Breast epithelium (tissue), 3 donors: ENCODE measurements at regions not wholly inside any gene's neighbourhood (a gene's known extent, or its start where the extent isn't known, plus 50 kb on each side); places are given as distances from the start of the nearest gene placed in this dataset.

Experiments
- CTCF ChIP-seq, 3 donors: fragments of 450-650 bp; IDR thresholded peaks; one replicate each; pipeline ENCODE4 v1.5.1; 2016 to 2017; ENCODE audit warnings: antibody characterized with exemption in 3 of 3, mild to moderate bottlenecking in 3 of 3, moderate library complexity in 3 of 3
- POLR2A ChIP-seq: fragments of 450-650 bp; IDR thresholded peaks from one replicate; pipeline ENCODE4 v1.6.1; 2016; ENCODE audit warnings: antibody characterized with exemption, mild to moderate bottlenecking, moderate library complexity

DNA sequence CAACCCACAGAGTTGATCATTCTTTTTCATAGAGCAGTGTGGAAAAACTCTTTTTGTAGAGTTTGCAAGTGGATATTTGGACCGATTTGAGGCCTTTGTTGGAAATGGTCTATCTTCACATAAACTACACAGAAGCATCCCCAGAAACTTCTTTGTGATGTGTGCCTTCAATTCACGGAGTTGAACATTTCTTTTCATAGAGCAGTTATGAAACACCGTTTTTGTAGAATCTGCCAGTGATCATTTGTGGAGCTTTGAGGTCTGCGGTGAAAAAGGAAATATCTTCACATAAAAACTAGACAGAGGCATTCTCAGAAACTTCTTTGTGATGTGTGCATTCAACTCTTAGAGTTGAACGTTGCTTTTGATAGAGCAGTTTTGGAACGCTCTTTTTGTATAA, 618.4 kb upstream of the ZNF337 start:
- no peak for TF ChIP-seq CTCF (IDR thresholded peaks at IDR 0.05)
- TF ChIP-seq POLR2A, result no peak
